HL-60 (cell line): ENCODE measurements at regions not wholly inside any gene's neighbourhood (a gene's known extent, or its start where the extent isn't known, plus 50 kb on each side); places are given as distances from the start of the nearest gene placed in this dataset.

Experiments
- DNase-seq, 2 experiments: peaks; one replicate each; pipeline ENCODE4 v3.0.0-alpha.2; 2010 to 2020; ENCODE audit warnings: low read depth in 1 of 2, low spot score in 1 of 2
- H3K27ac ChIP-seq: fragments of 250-450 bp; sonication (Bioruptor Pico); replicated peaks from 2 replicates; pipeline ENCODE4 v1.5.1; 2020; ENCODE audit warnings: mild to moderate bottlenecking, moderate library complexity
- H3K27me3 ChIP-seq: fragments of 250-450 bp; sonication (Bioruptor Pico); 2 replicates; pipeline ENCODE4 v1.5.1; 2021; ENCODE audit warnings: mild to moderate bottlenecking, moderate library complexity; ENCODE audit not compliant: insufficient read depth, poor library complexity, severe bottlenecking
- H3K4me3 ChIP-seq: replicated peaks from 2 replicates; pipeline ENCODE4 v1.5.1; 2011; ENCODE audit warnings: mild to moderate bottlenecking, control low read depth, low read length; ENCODE audit not compliant: insufficient read depth
- CTCF ChIP-seq: IDR thresholded peaks from one replicate; pipeline ENCODE4 v1.5.1; 2011; ENCODE audit warnings: low read length, control low read depth, inconsistent platforms; ENCODE audit not compliant: insufficient read depth
- GABPA ChIP-seq: IDR thresholded peaks from 2 replicates; pipeline ENCODE4 v1.6.1; 2012; ENCODE audit warnings: low read depth
- POLR2AphosphoS5 ChIP-seq: IDR thresholded peaks from 2 replicates; pipeline ENCODE4 v1.6.1; 2012; ENCODE audit warnings: low read depth
- REST ChIP-seq: IDR thresholded peaks from 2 replicates; pipeline ENCODE4 v1.6.1; 2012; ENCODE audit warnings: low read depth; ENCODE audit not compliant: insufficient replicate concordance
- SPI1 ChIP-seq: IDR thresholded peaks from 2 replicates; pipeline ENCODE4 v1.6.1; 2012; ENCODE audit warnings: low read depth, mild to moderate bottlenecking, borderline replicate concordance

- DNase-seq = no peak
- TF ChIP-seq CTCF (no peak), REST (no peak), SPI1 (no peak), POLR2AphosphoS5 (no peak), GABPA (no peak)
- Histone ChIP-seq H3K4me3 (no peak overlapping the region), H3K27ac (no peak overlapping the region), H3K27me3 (no peaks in the 10 kb centered on the region)
These were observed 128.2 kb upstream of the SEMA6A start for GRCh38 chr5:116702776-116703175.

- DNase-seq = no peak
- no peak overlapping the region for H3K27ac ChIP-seq
- no peaks in the 10 kb centered on the region for H3K27me3 ChIP-seq
- no peak overlapping the region for H3K4me3 ChIP-seq
- TF ChIP-seq SPI1 = 0 out of 2 replicates have a peak, but pooled peaks have one; percentile 4
- TF ChIP-seq CTCF = no peak
These were observed 124.7 kb upstream of the SEMA6A start for GRCh38 chr5:116699332-116699731.

GRCh38 chr5:116696366-116696765 lies 121.7 kb upstream of the SEMA6A start:
- no peak overlapping the region for H3K4me3 ChIP-seq
- TF ChIP-seq CTCF (no peak), POLR2AphosphoS5 (no peak), GABPA (no peak), REST (no peak), SPI1 (no peak)
- DNase-seq = no peak
- no peak overlapping the region for H3K27ac ChIP-seq
- H3K27me3 ChIP-seq = no peaks in the 10 kb centered on the region

- no peak overlapping the region for H3K27ac ChIP-seq
- TF ChIP-seq POLR2AphosphoS5 (no peak), REST (no peak), SPI1 (no peak), GABPA (no peak), CTCF (no peak)
- no peak overlapping the region for H3K4me3 ChIP-seq
- no peak for DNase-seq
- no peaks in the 10 kb centered on the region for H3K27me3 ChIP-seq
These were observed 121.1 kb upstream of the SEMA6A start for GRCh38 chr5:116695681-116696080.
